GM21825 (cell line): ENCODE measurements at regions not wholly inside any gene's neighbourhood (a gene's known extent, or its start where the extent isn't known, plus 50 kb on each side); places are given as distances from the start of the nearest gene placed in this dataset.

ENCODE experiments used
- ATAC-seq: cut with Tn5 transposase; IDR thresholded peaks from one replicate; pipeline ENCODE4 v1.9.1; 2021; ENCODE audit warnings: mild to moderate bottlenecking, moderate library complexity; ENCODE audit not compliant: unreplicated experiment

- no peak for ATAC-seq
These were observed 69.0 kb upstream of the ASAP2 start for GRCh38 chr2:9137379-9138150.

GRCh38 chr2:9135822-9136558, 70.6 kb upstream of the ASAP2 start:
- ATAC-seq: no peak

GRCh38 chr2:9127316-9127715, 79.3 kb upstream of the ASAP2 start:
- ATAC-seq: no peak

- no peak for ATAC-seq
These were observed 80.1 kb upstream of the ASAP2 start for GRCh38 chr2:9126540-9126939.

GRCh38 chr2:9124231-9124741, 82.3 kb upstream of the ASAP2 start:
- no peak for ATAC-seq

- no peak for ATAC-seq
These were observed 83.5 kb upstream of the ASAP2 start for GRCh38 chr2:9123069-9123468.

GRCh38 chr2:9122367-9122766, 84.2 kb upstream of the ASAP2 start:
- ATAC-seq: no peak

- ATAC-seq: no peak
These were observed 88.1 kb upstream of the ASAP2 start for GRCh38 chr2:9118383-9118960.

- ATAC-seq: no peak
These were observed 91.4 kb upstream of the ASAP2 start for GRCh38 chr2:9115229-9115628.

- ATAC-seq: no peak
These were observed 92.2 kb upstream of the ASAP2 start for GRCh38 chr2:9114458-9114857.

GRCh38 chr2:9113916-9114315, 92.7 kb upstream of the ASAP2 start:
- no peak for ATAC-seq

- ATAC-seq: no peak
These were observed 93.3 kb upstream of the ASAP2 start for GRCh38 chr2:9113262-9113661.

- no peak for ATAC-seq
These were observed 94.4 kb upstream of the ASAP2 start for GRCh38 chr2:9112079-9112721.

- ATAC-seq: no peak
These were observed 95.6 kb upstream of the ASAP2 start for GRCh38 chr2:9110893-9111569.

GRCh38 chr2:9110346-9110884, 96.2 kb upstream of the ASAP2 start:
- ATAC-seq: no peak

GRCh38 chr2:9109871-9110270, 96.7 kb upstream of the ASAP2 start:
- no peak for ATAC-seq

- no peak for ATAC-seq
These were observed 98.2 kb upstream of the ASAP2 start for GRCh38 chr2:9108210-9108967.

- no peak for ATAC-seq
These were observed 99.2 kb upstream of the ASAP2 start for GRCh38 chr2:9107168-9108025.
